ENCODE measurements at regions not wholly inside any gene's neighbourhood (a gene's known extent, or its start where the extent isn't known, plus 50 kb on each side); places are given as distances from the start of the nearest gene placed in this dataset.

DNA sequence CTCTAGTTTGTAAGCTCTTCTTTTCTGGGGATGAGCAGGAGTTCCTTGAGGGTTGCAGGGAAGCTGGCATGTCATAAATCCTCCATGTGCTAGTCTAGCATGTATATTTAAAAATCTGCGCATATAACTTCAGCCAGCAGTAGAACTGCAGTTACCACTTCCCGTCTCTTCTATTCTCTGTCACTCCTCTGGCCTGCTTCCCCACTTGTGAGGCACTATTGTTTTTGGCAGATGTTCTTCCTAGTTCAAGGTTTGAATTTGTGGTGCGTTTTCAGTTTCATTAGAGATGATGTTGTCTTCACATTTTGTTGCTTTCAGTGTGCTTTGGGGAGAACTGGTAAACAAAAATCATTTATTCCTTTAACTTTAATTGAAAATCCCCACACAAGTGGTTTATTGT is 169.1 kb upstream of the ZPLD1 start:
- TF ChIP-seq CTCF (IDR thresholded peaks at IDR 0.05; ENCODE audit: low read length) (no peak), EZH2phosphoT487 (IDR thresholded peaks at IDR 0.05; ENCODE audit: low read length) (no peak), EZH2 (optimal IDR thresholded peaks at IDR 0.05; ENCODE audit: low read depth, low read length) (no peak)

Measured in MM.1S (cell line).